ENCODE measurements at regions not wholly inside any gene's neighbourhood (a gene's known extent, or its start where the extent isn't known, plus 50 kb on each side); places are given as distances from the start of the nearest gene placed in this dataset.
"Not testable (repeated sequence)": the region's sequence is repeated elsewhere in the genome, so short reads cannot be mapped to it uniquely, and the experiment has no call there.

- not testable (repeated sequence) for DNase-seq; H3K9me3 Mint-ChIP-seq; H3K27me3 Mint-ChIP-seq (ENCODE audit: low read depth)
- Mint-ChIP-seq H3K27ac (peak overlapping the region; percentile 97), H3K4me3 (peak overlapping the region; percentile 93), H3K4me1 (ENCODE audit: low read depth) (peaks cover 68% of the 10 kb centered on the region), H3K36me3 (ENCODE audit: low read depth) (peaks cover 12% of the 10 kb centered on the region)
- intact Hi-C loops (cut with micrococcal nuclease), result loop anchor here (1.0 to 2.0 kb wide), 2 partner anchors 9 to 16 kb away; no protein-coding TSS in a partner anchor
- CTCF ChIA-PET, result interaction anchor here (1.2 to 2.8 kb wide), 5 partner anchors 9 to 31 kb away, joined by 3 to 11 read pairs (median 8); no protein-coding TSS in a partner anchor
Observed at GRCh38 chr5:119299242-119299614, 56.6 kb upstream of the TNFAIP8 start.

DNA sequence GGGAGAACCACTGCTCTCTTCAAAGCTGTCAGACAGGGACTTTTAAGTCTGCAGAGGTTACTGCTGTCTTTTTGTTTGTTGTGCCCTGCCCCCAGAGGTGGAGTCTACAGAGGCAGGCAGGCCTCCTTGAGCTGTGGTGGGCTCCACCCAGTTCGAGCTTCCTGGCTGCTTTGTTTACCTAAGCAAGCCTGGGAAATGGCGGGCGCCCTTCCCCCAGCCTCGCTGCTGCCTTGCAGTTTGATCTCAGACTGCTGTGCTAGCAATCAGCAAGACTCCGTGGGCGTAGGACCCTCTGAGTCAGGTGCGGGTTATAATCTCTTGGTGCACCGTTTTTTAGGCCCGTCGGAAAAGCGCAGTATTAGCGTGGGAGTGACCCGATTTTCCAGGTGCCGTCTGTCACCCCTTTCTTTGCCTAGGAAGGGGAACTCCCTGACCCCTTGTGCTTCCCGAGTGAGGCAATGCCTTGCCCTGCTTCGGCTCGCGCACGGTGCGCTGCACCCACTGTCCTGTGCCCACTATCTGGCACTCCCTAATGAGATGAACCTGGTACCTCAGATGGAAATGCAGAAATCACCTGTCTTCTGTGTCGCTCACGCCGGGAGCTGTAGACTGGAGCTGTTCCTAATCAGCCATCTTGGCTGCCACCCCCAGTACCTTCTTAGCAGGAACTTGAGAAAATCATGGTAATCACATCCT lies 56.1 kb upstream of the TNFAIP8 start:
- not testable (repeated sequence) for H3K27me3 Mint-ChIP-seq (ENCODE audit: low read depth)
- H3K4me1 Mint-ChIP-seq (ENCODE audit: low read depth), result peaks cover 70% of the 10 kb centered on the region
- intact Hi-C loops (cut with micrococcal nuclease), result loop anchor here (1.0 to 2.0 kb wide), 3 partner anchors 9 to 15 kb away; no protein-coding TSS in a partner anchor

DNA sequence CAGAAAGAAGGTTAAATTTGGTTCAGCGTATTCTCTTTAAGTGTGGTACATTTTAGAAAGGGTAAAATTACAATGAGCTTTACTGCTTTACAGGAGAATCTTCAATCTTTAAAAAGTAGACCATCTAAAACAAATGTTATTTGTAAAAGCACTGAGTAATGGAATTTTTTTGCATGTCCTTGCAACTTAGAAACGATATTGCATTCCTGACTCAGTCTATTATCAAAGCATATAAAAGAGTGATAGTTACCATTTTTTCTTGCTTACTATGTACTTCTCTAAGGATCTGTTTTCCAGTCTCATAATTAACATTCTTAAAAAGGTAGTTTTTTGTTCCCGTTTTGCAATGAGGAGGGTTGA lies 55.5 kb upstream of the TNFAIP8 start:
- peaks cover 8% of the 10 kb centered on the region for H3K36me3 Mint-ChIP-seq (ENCODE audit: low read depth)

More for the DNA sequence above, 56.1 kb upstream of the TNFAIP8 start:
- Mint-ChIP-seq H3K4me3 (peak overlapping the region; percentile 93), H3K27ac (peak overlapping the region; percentile 97)
- CTCF ChIA-PET, result interaction anchor here (0.7 to 2.8 kb wide), 7 partner anchors 10 to 112 kb away, joined by 3 to 11 read pairs (median 3); no protein-coding TSS in a partner anchor
- H3K36me3 Mint-ChIP-seq (ENCODE audit: low read depth); H3K9me3 Mint-ChIP-seq: not testable (repeated sequence)
- peak; percentile 89 for DNase-seq

GRCh38 chr5:119301210-119301609 lies 54.6 kb upstream of the TNFAIP8 start:
- Mint-ChIP-seq H3K4me3 (no peak overlapping the region), H3K27ac (peak overlapping the region; percentile 97), H3K27me3 (ENCODE audit: low read depth) (no peaks in the 10 kb centered on the region), H3K36me3 (ENCODE audit: low read depth) (peaks cover 11% of the 10 kb centered on the region), H3K9me3 (peaks cover 2% of the 10 kb centered on the region), H3K4me1 (ENCODE audit: low read depth) (peaks cover 84% of the 10 kb centered on the region)
- intact Hi-C loops (cut with micrococcal nuclease), result no loop called here
- no peak for DNase-seq
- CTCF ChIA-PET, result interaction anchor here (0.7 to 2.8 kb wide), 6 partner anchors 9 to 52 kb away, joined by 3 to 11 read pairs (median 6); no protein-coding TSS in a partner anchor

More for the DNA sequence above, 55.5 kb upstream of the TNFAIP8 start:
- Mint-ChIP-seq H3K27me3 (ENCODE audit: low read depth) (no peaks in the 10 kb centered on the region), H3K4me1 (ENCODE audit: low read depth) (peaks cover 75% of the 10 kb centered on the region), H3K27ac (peak overlapping the region; percentile 97), H3K9me3 (peaks cover 2% of the 10 kb centered on the region), H3K4me3 (peak overlapping the region; percentile 93)
- no peak for DNase-seq
- CTCF ChIA-PET, result interaction anchor here (0.7 to 2.8 kb wide), 7 partner anchors 10 to 112 kb away, joined by 3 to 11 read pairs (median 3); no protein-coding TSS in a partner anchor
- intact Hi-C loops (cut with micrococcal nuclease), result loop anchor here (1.0 kb wide), 1 partner anchor 8 kb away; no protein-coding TSS in a partner anchor

GRCh38 chr5:119301906-119302305 lies 53.9 kb upstream of the TNFAIP8 start:
- CTCF ChIA-PET, result interaction anchor here (1.2 to 2.6 kb wide), 7 partner anchors 11 to 61 kb away, joined by 3 to 8 read pairs (median 4); no protein-coding TSS in a partner anchor
- no peaks in the 10 kb centered on the region for H3K27me3 Mint-ChIP-seq (ENCODE audit: low read depth)
- H3K9me3 Mint-ChIP-seq, result peaks cover 2% of the 10 kb centered on the region
- peaks cover 88% of the 10 kb centered on the region for H3K4me1 Mint-ChIP-seq (ENCODE audit: low read depth)
- H3K4me3 Mint-ChIP-seq, result no peak overlapping the region
- peak overlapping the region; percentile 97 for H3K27ac Mint-ChIP-seq
- intact Hi-C loops (cut with micrococcal nuclease), result loop anchor here (2.0 kb wide), 1 partner anchor 63 kb away; no protein-coding TSS in a partner anchor
- peaks cover 11% of the 10 kb centered on the region for H3K36me3 Mint-ChIP-seq (ENCODE audit: low read depth)
- no peak for DNase-seq

DNA sequence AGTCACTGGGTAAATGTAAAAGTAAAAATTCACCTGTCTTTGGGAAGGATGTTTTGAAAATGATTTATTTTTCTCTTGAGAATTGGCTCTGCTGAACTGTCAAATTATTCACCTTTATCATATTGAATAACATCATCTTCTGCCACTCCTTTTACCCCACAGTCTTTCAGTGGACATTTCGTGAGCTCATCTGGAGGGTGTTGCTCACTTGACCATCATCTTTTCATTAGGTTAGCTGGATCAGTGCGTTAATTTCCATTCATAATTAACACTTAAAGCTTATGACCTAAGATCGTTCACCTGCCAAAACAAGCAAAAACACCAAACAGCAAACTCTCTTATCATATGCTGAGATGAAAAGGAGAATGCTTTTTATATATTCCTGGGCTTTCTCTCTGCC lies 53.4 kb upstream of the TNFAIP8 start:
- no peak for DNase-seq
- H3K27ac Mint-ChIP-seq, result peak overlapping the region; percentile 97
- H3K27me3 Mint-ChIP-seq (ENCODE audit: low read depth), result no peaks in the 10 kb centered on the region
- peaks cover 10% of the 10 kb centered on the region for H3K36me3 Mint-ChIP-seq (ENCODE audit: low read depth)
- peak overlapping the region; percentile 13 for H3K4me3 Mint-ChIP-seq
- intact Hi-C loops (cut with micrococcal nuclease), result loop anchor here (2.0 kb wide), 1 partner anchor 64 kb away; no protein-coding TSS in a partner anchor
- H3K4me1 Mint-ChIP-seq (ENCODE audit: low read depth), result peaks cover 91% of the 10 kb centered on the region
- CTCF ChIA-PET, result interaction anchor here (0.7 to 2.5 kb wide), 9 partner anchors 12 to 109 kb away, joined by 3 to 7 read pairs (median 4); no protein-coding TSS in a partner anchor
- H3K9me3 Mint-ChIP-seq, result peaks cover under 1% of the 10 kb centered on the region

DNA sequence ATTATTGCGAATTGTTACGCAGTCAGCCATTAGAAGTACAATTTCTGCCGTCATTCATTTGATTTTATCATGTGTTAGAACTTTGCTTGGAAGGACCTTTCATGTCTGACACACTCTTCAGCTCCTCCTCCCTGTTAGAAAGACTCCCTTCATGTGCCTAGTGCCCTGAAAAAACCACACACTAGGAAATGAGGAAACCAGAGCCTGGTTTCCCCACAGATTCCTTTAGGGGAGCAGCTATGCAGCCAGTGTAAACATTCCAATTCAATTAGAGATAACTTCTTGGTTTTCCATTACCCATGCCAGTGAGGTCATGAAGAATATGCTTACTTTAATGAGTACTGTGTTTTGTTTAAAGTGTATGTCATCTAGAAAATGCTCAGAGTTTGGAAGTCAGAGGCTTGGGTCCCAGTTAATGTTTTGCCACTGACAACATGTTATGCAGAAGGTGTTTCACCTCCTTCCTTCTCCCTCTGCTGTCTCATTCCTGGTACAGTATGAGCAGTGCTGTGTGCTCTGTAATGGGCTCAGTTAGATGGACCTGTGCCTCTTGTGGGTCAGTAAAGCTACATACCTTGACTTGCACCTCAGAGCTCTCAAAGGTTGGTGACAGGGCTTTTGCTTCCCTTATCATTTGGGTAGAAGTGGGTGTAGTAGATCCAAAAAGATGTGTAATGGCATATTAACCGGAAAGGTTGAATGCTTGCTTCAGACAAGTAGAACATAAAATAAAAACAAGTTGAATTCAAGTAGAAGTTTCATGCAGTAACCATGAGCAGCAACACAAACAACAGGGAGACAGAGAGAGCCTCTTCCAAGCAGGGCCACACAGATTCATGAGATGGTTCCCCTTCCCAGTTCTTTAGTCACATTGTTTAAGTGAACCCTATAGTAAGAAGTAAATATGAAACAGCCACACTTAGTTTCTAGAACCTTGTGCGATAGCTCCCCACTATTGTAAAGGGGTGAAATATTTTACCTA lies 52.6 kb upstream of the TNFAIP8 start:
- DNase-seq, result no peak
- peaks cover 12% of the 10 kb centered on the region for H3K36me3 Mint-ChIP-seq (ENCODE audit: low read depth)
- intact Hi-C loops (cut with micrococcal nuclease), result loop anchor here (2.0 kb wide), 1 partner anchor 64 kb away; no protein-coding TSS in a partner anchor
- no peaks in the 10 kb centered on the region for H3K9me3 Mint-ChIP-seq
- H3K4me3 Mint-ChIP-seq, result peak overlapping the region; percentile 13
- no peaks in the 10 kb centered on the region for H3K27me3 Mint-ChIP-seq (ENCODE audit: low read depth)
- H3K27ac Mint-ChIP-seq, result peak overlapping the region; percentile 97
- CTCF ChIA-PET, result interaction anchor here (0.5 to 2.5 kb wide), 12 partner anchors 12 to 108 kb away, joined by 3 to 7 read pairs (median 3); no protein-coding TSS in a partner anchor
- peaks cover 91% of the 10 kb centered on the region for H3K4me1 Mint-ChIP-seq (ENCODE audit: low read depth)

GRCh38 chr5:119304439-119305211 lies 51.2 kb upstream of the TNFAIP8 start:
- Mint-ChIP-seq H3K4me3 (no peak overlapping the region), H3K4me1 (ENCODE audit: low read depth) (peaks cover 97% of the 10 kb centered on the region), H3K9me3 (no peaks in the 10 kb centered on the region), H3K27me3 (ENCODE audit: low read depth) (no peaks in the 10 kb centered on the region), H3K36me3 (ENCODE audit: low read depth) (peaks cover 19% of the 10 kb centered on the region), H3K27ac (peak overlapping the region; percentile 97)
- DNase-seq, result no peak
- intact Hi-C loops (cut with micrococcal nuclease), result no loop called here
- CTCF ChIA-PET, result interaction anchor here (0.9 to 2.5 kb wide), 6 partner anchors 14 to 317 kb away, joined by 3 to 7 read pairs (median 3); no protein-coding TSS in a partner anchor

Data from activated naive CD4-positive, alpha-beta T cell treated with anti-CD3 and anti-CD28 coated beads for 36 hours (primary cell).